ENCODE measurements at regions not wholly inside any gene's neighbourhood (a gene's known extent, or its start where the extent isn't known, plus 50 kb on each side); places are given as distances from the start of the nearest gene placed in this dataset.
"Not testable (repeated sequence)": the region's sequence is repeated elsewhere in the genome, so short reads cannot be mapped to it uniquely, and the experiment has no call there.

DNA sequence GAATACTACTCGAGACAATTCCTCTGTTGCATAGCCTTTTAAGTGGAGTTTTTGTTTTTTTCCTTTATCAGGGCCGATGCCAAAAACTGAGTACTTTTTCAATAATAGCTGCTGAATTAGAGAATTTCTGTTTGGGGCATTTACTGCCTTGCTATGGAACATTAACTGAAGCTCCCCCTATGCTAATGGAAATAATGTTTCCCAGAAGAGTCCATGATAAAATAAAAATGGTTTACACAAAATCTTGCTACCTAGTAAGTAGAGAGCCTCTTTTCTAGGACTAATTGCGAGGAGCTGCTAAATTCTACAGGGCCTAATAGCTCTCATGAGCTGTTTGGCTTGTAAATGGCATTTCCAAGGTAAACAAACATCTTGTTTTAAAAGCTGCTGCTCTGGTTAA, 128.2 kb upstream of the MYO10 start:
- Histone ChIP-seq H2AFZ (no peak overlapping the region), H3K4me1 (ENCODE audit: insufficient read depth) (no peaks in the 10 kb centered on the region), H3K9me3 (ENCODE audit: low read depth) (no peaks in the 10 kb centered on the region), H3K27ac (no peak overlapping the region), H3K79me2 (ENCODE audit: insufficient read depth) (no peaks in the 10 kb centered on the region), H3K36me3 (ENCODE audit: low read depth) (no peaks in the 10 kb centered on the region), H4K20me1 (ENCODE audit: insufficient read depth) (no peaks in the 10 kb centered on the region), H3K27me3 (replicated peaks; ENCODE audit: insufficient read depth) (no peaks in the 10 kb centered on the region), H3K9me2 (ENCODE audit: insufficient read depth) (no peaks in the 10 kb centered on the region), H3F3A (ENCODE audit: insufficient read depth) (0 out of 2 replicates have a peak, but pooled peaks cover 3% of the 10 kb centered on the region), H3K9ac (no peak overlapping the region), H3K4me2 (ENCODE audit: unreplicated experiment) (no peak overlapping the region), H3K4me3 (no peak overlapping the region)
- TF ChIP-seq EZH2phosphoT487 (IDR thresholded peaks at IDR 0.05; ENCODE audit: insufficient read depth, low read depth) (no peak), EZH2 (IDR thresholded peaks at IDR 0.05; ENCODE audit: insufficient read depth, poor library complexity, severe bottlenecking) (no peak)
- 83 to 85% methylated on average over 3 of the region's 3 CpGs for WGBS, 2 experiments (ENCODE audit: low coverage in 1 of 2, low lambda C conversion rate in 2 of 2, missing lambda C conversion rate in 2 of 2)
- in situ Hi-C loops (cut with MboI): no loop called here
- no peak for DNase-seq

DNA sequence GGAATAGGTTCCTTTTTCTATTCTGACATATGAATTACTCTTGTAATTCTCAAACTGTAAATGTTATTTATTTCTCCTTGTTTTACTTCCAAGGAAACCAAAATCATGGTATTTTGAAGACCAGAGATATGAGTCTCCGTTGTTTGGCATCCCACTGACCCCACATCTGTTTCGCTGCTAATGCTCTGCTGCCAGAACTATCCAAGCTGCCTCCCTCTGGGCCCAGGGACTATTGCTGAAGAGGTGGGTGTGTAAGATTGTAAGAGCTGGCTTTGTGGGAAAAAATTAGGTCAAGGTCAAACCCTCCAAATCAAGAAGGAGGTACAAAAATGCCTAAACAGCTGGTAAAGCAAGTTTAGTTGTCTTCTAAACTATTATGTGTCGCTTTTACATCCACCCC, 129.4 kb upstream of the MYO10 start:
- Histone ChIP-seq H3K4me2 (ENCODE audit: unreplicated experiment) (no peak overlapping the region), H3F3A (ENCODE audit: insufficient read depth) (0 out of 2 replicates have a peak, but pooled peaks cover 3% of the 10 kb centered on the region), H3K9ac (no peak overlapping the region), H3K9me3 (ENCODE audit: low read depth) (no peaks in the 10 kb centered on the region), H3K36me3 (ENCODE audit: low read depth) (no peaks in the 10 kb centered on the region), H3K4me1 (ENCODE audit: insufficient read depth) (no peaks in the 10 kb centered on the region), H3K79me2 (ENCODE audit: insufficient read depth) (no peaks in the 10 kb centered on the region), H3K9me2 (ENCODE audit: insufficient read depth) (no peaks in the 10 kb centered on the region), H3K27ac (no peak overlapping the region), H4K20me1 (ENCODE audit: insufficient read depth) (no peaks in the 10 kb centered on the region), H3K27me3 (replicated peaks; ENCODE audit: insufficient read depth) (no peaks in the 10 kb centered on the region), H3K4me3 (no peak overlapping the region), H2AFZ (no peak overlapping the region)
- DNase-seq: no peak
- WGBS, 2 experiments (ENCODE audit: low coverage in 1 of 2, low lambda C conversion rate in 2 of 2, missing lambda C conversion rate in 2 of 2): 67 to 69% methylated on average over 3 of the region's 3 CpGs
- TF ChIP-seq EZH2 (IDR thresholded peaks at IDR 0.05; ENCODE audit: insufficient read depth, poor library complexity, severe bottlenecking) (no peak), EZH2phosphoT487 (IDR thresholded peaks at IDR 0.05; ENCODE audit: insufficient read depth, low read depth) (no peak)
- in situ Hi-C loops (cut with MboI): no loop called here

DNA sequence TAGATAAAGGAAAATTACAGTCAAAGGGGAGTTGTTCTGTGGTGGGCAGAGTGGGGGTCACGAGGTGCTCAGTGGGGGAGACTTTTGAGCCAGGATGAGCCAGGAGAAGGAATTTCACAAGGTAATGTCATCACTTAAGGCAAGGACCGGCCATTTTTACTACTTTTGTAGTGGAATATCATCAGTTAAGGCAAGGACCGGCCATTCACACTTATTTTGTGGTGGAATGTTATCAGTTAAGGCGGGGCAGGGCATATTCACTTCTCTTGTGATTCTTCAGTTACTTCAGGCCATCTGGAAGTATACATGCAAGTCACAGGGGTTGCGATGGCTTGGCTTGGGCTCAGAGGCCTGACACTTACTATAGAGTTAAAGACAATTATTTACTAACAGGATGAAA, 129.9 kb upstream of the MYO10 start:
- H3K36me3 ChIP-seq (ENCODE audit: low read depth); H3K4me3 ChIP-seq; H3K9me2 ChIP-seq (ENCODE audit: insufficient read depth); H3K79me2 ChIP-seq (ENCODE audit: insufficient read depth); H2AFZ ChIP-seq; H3K27ac ChIP-seq; H3K9ac ChIP-seq; H4K20me1 ChIP-seq (ENCODE audit: insufficient read depth); H3K4me1 ChIP-seq (ENCODE audit: insufficient read depth); H3F3A ChIP-seq (ENCODE audit: insufficient read depth); H3K27me3 ChIP-seq (replicated peaks; ENCODE audit: insufficient read depth); H3K4me2 ChIP-seq (ENCODE audit: unreplicated experiment); H3K9me3 ChIP-seq (ENCODE audit: low read depth); DNase-seq; in situ Hi-C loops (cut with MboI): not testable (repeated sequence)
- 87 to 92% methylated on average over 5 of the region's 5 CpGs for WGBS, 2 experiments (ENCODE audit: low coverage in 1 of 2, low lambda C conversion rate in 2 of 2, missing lambda C conversion rate in 2 of 2)

DNA sequence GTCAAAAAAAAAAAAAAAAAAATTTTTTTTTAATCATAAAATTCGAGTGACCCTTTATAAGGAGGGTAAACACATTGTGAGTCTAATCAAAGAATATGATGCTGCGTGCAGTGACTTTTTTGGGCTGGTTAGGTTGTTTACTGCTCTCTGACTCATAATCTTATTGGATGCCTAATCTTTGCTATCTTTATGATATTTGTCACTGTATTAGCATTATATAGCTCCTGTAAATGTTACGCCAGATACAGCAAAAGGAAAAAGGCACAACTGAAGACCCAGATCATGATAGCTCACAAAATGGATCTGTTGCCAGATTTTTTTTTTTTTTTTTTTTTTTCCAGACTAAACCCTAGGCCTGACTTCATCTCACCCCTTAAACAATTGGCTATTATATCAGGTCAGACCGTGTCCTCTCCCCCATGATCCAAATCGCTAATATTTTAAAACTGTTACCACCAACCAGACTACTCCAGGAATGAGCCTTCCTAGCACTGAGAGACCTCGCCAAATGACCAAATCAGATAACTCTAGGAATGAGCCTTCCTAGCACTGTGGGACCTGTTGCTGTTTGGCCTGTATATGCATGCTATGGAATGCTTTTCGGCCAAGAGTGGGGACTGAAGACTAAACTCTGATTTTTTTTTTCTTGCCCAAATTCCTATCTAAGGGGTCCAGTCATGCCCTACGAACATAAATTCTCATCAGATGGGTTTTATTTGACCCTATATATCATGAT, 131.7 kb upstream of the MYO10 start:
- H2AFZ ChIP-seq: no peak overlapping the region
- 0 out of 2 replicates have a peak, but pooled peaks cover 3% of the 10 kb centered on the region for H3F3A ChIP-seq (ENCODE audit: insufficient read depth)
- H3K4me3 ChIP-seq: no peak overlapping the region
- no peaks in the 10 kb centered on the region for H3K4me1 ChIP-seq (ENCODE audit: insufficient read depth)
- no peaks in the 10 kb centered on the region for H3K9me3 ChIP-seq (ENCODE audit: low read depth)
- H3K27ac ChIP-seq: no peak overlapping the region
- no peaks in the 10 kb centered on the region for H3K36me3 ChIP-seq (ENCODE audit: low read depth)
- DNase-seq: no peak
- no peak overlapping the region for H3K9ac ChIP-seq
- H3K27me3 ChIP-seq (replicated peaks; ENCODE audit: insufficient read depth): no peaks in the 10 kb centered on the region
- H4K20me1 ChIP-seq (ENCODE audit: insufficient read depth): no peaks in the 10 kb centered on the region
- no peak for TF ChIP-seq EZH2 (IDR thresholded peaks at IDR 0.05; ENCODE audit: insufficient read depth, poor library complexity, severe bottlenecking)
- no peak for TF ChIP-seq EZH2phosphoT487 (IDR thresholded peaks at IDR 0.05; ENCODE audit: insufficient read depth, low read depth)
- H3K9me2 ChIP-seq (ENCODE audit: insufficient read depth): no peaks in the 10 kb centered on the region
- no peak overlapping the region for H3K4me2 ChIP-seq (ENCODE audit: unreplicated experiment)
- 88 to 93% methylated on average over 8 of the region's 8 CpGs for WGBS, 2 experiments (ENCODE audit: low coverage in 1 of 2, low lambda C conversion rate in 2 of 2, missing lambda C conversion rate in 2 of 2)
- no peaks in the 10 kb centered on the region for H3K79me2 ChIP-seq (ENCODE audit: insufficient read depth)
- in situ Hi-C loops (cut with MboI): no loop called here

Measured in GM23248 (cell line).